ENCODE measurements at regions not wholly inside any gene's neighbourhood (a gene's known extent, or its start where the extent isn't known, plus 50 kb on each side); places are given as distances from the start of the nearest gene placed in this dataset.
"Not testable (repeated sequence)": the region's sequence is repeated elsewhere in the genome, so short reads cannot be mapped to it uniquely, and the experiment has no call there.

DNA sequence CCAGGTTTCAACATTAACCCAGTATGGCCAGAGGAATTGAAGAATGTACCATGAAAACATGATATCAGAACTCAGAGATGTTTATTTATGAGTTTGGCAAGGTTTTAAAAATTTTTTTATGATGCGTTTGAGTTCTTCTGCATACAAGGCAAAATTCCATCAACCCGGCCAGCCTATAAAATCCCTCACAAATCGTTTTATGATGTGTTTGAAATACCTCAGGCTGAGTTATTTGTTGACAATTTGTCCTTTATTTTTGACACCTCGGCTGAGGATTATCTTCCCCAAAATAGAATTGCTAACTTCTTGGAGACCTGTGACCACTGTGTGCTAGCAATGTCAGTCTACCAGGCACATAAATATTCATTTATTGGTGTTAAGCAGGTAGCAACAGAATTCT lies 91.9 kb upstream of the SLC24A3 start:
- Mint-ChIP-seq H3K4me1 (no peaks in the 10 kb centered on the region), H3K36me3 (ENCODE audit: low read depth) (no peaks in the 10 kb centered on the region), H3K27me3 (no peaks in the 10 kb centered on the region), H3K27ac (no peak overlapping the region), H3K4me3 (no peak overlapping the region), H3K9me3 (no peaks in the 10 kb centered on the region)
- DNase-seq: no peak
- ChIA-PET CTCF (no interaction called here), POLR2A (no interaction called here)

DNA sequence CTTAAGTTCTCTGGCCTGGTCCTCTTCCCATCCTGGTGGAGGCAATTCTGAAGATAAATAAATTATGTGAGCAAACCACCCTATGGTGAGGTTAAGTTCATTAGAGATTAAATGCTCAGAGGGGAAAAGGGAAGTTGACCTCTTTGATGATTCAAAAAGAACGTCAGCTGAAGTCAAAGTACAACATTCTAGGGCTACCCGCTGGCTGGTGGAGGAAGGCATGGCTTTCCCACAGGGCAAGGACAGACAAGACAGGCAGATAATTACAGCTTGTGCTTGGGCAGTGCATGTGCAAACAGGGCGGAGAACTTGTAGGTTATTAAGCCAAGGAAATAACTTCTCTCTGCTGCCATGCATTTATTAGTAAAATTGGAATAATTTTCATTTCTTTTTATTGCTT lies 91.0 kb upstream of the SLC24A3 start:
- Mint-ChIP-seq H3K27me3 (no peaks in the 10 kb centered on the region), H3K27ac (no peak overlapping the region), H3K4me3 (no peak overlapping the region), H3K9me3 (no peaks in the 10 kb centered on the region), H3K36me3 (ENCODE audit: low read depth) (no peaks in the 10 kb centered on the region), H3K4me1 (no peaks in the 10 kb centered on the region)
- ChIA-PET CTCF (no interaction called here), POLR2A (no interaction called here)
- DNase-seq: no peak

- POLR2A ChIA-PET: no interaction called here
- Mint-ChIP-seq H3K9me3 (no peaks in the 10 kb centered on the region), H3K27ac (no peak overlapping the region), H3K4me3 (no peak overlapping the region), H3K36me3 (ENCODE audit: low read depth) (no peaks in the 10 kb centered on the region), H3K4me1 (no peaks in the 10 kb centered on the region), H3K27me3 (no peaks in the 10 kb centered on the region)
- CTCF ChIA-PET: no interaction called here
- DNase-seq: no peak
Measured at GRCh38 chr20:19121916-19122315, 90.5 kb upstream of the SLC24A3 start.

- Mint-ChIP-seq H3K4me1 (no peaks in the 10 kb centered on the region), H3K36me3 (ENCODE audit: low read depth) (no peaks in the 10 kb centered on the region), H3K27me3 (no peaks in the 10 kb centered on the region), H3K9me3 (no peaks in the 10 kb centered on the region), H3K27ac (no peak overlapping the region), H3K4me3 (no peak overlapping the region)
- ChIA-PET POLR2A (no interaction called here), CTCF (no interaction called here)
- no peak for DNase-seq
Measured at GRCh38 chr20:19122395-19122794, 90.0 kb upstream of the SLC24A3 start.

GRCh38 chr20:19125508-19125907 lies 86.9 kb upstream of the SLC24A3 start:
- no peak for DNase-seq
- Mint-ChIP-seq H3K4me1 (no peaks in the 10 kb centered on the region), H3K4me3 (no peak overlapping the region), H3K9me3 (no peaks in the 10 kb centered on the region), H3K27ac (no peak overlapping the region), H3K27me3 (no peaks in the 10 kb centered on the region), H3K36me3 (ENCODE audit: low read depth) (no peaks in the 10 kb centered on the region)
- CTCF ChIA-PET: no interaction called here
- POLR2A ChIA-PET: no interaction called here

- CTCF ChIA-PET: no interaction called here
- Mint-ChIP-seq H3K36me3 (ENCODE audit: low read depth) (no peaks in the 10 kb centered on the region), H3K27ac (no peak overlapping the region), H3K27me3 (no peaks in the 10 kb centered on the region), H3K4me1 (no peaks in the 10 kb centered on the region), H3K4me3 (no peak overlapping the region), H3K9me3 (no peaks in the 10 kb centered on the region)
- no peak for DNase-seq
- POLR2A ChIA-PET: no interaction called here
Measured at GRCh38 chr20:19129306-19129705, 83.1 kb upstream of the SLC24A3 start.

DNA sequence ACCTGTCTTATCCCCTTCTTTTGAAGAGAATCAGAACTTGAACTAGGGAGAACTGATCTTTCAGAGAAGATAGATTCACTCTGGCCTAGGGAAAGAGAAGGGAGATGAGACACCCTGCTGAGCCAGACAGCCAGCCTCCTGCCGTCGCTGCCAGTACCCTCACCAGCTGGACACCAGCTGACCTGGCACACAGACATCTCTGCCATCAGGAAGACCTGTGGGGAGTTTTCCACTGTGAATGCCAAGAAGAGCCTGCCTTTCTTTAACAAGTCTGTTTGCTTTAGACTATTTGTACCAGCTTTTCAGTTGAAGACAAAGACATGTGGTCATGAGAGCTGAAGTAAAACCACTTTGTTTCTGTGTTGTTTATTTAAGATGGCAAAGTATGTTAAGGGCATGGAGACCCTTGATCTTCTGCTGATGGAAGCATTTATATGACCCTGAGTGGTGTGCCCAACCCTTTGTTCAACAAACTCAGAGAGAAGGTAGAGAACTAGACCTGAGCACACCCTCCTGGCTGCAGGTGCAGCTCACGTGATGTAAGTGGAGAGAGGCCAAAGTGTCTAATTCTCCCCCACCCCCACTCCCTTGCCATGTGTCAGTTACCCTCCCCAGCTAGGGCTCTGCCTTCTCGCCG lies 82.3 kb upstream of the SLC24A3 start:
- Mint-ChIP-seq H3K4me3 (no peak overlapping the region), H3K27ac (no peak overlapping the region), H3K36me3 (ENCODE audit: low read depth) (no peaks in the 10 kb centered on the region), H3K4me1 (no peaks in the 10 kb centered on the region), H3K9me3 (no peaks in the 10 kb centered on the region), H3K27me3 (no peaks in the 10 kb centered on the region)
- ChIA-PET CTCF (no interaction called here), POLR2A (no interaction called here)
- no peak for DNase-seq

GRCh38 chr20:19130613-19130984 lies 81.8 kb upstream of the SLC24A3 start:
- Mint-ChIP-seq H3K9me3 (no peaks in the 10 kb centered on the region), H3K27ac (no peak overlapping the region), H3K27me3 (no peaks in the 10 kb centered on the region), H3K4me1 (no peaks in the 10 kb centered on the region), H3K4me3 (no peak overlapping the region), H3K36me3 (ENCODE audit: low read depth) (no peaks in the 10 kb centered on the region)
- ChIA-PET CTCF (no interaction called here), POLR2A (no interaction called here)
- no peak for DNase-seq

DNA sequence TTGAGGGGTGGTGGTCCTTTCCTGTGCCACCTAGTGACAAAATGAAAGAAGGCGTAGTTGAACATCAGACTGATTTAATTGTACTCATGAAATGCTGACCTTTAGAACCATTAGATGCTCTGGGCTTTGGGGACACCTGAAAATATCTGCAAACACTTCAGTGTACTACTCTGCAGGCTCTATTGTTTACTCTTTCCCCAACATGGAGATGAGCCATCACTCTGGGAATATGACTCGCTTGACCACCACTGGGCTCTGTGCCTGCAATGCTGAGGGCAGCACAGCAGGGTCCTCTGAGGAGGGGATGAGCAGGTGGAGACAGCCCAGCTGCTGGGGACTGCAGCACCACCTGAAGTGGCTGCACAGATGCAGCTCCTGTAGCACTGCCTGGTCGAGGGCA lies 74.8 kb upstream of the SLC24A3 start:
- CTCF ChIA-PET: no interaction called here

DNA sequence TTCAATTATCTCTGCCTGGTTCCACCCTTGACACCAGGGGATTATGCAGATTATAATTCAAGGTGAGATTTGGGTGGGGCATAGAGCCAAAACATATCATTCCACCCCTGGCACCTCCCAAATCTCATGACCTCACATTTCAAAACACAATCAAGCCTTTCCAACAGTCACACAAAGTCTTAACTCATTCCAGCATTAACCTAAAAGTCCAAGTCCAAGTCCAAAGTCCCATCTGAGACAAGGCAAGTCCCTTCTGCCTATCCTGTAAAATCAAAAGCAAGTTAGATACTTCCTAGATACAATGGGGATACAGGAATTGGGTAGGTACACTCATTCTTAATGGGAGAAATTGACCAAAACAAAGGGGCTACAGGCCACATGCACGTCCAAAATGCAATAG lies 73.7 kb upstream of the SLC24A3 start:
- H3K36me3 Mint-ChIP-seq (ENCODE audit: low read depth): no peaks in the 10 kb centered on the region
- POLR2A ChIA-PET: no interaction called here

More for the DNA sequence above, 74.8 kb upstream of the SLC24A3 start:
- Mint-ChIP-seq H3K27me3 (no peaks in the 10 kb centered on the region), H3K36me3 (ENCODE audit: low read depth) (no peaks in the 10 kb centered on the region), H3K27ac (no peak overlapping the region), H3K9me3 (peaks cover 6% of the 10 kb centered on the region), H3K4me1 (no peaks in the 10 kb centered on the region), H3K4me3 (no peak overlapping the region)
- POLR2A ChIA-PET: no interaction called here
- DNase-seq: no peak

DNA sequence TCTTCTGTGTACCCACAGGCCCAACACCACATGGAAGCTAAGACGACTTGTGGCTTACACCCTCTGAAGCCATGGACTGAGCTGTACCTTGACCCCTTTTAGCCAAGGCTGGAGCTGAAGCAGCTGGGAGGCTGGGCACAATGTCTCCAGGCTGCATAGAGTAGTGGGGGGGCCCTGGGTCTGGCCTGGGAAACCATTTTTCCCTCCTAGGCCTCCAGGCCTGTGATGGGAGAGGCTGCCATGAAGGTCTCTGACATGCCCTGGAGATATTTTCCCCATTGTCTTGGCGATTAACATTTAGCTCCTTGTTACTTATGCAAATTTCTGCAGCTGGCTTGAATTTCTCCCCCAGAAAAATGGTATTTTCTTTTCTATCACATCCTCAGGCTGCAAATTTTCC lies 72.9 kb upstream of the SLC24A3 start:
- H3K9me3 Mint-ChIP-seq; H3K4me3 Mint-ChIP-seq; H3K27me3 Mint-ChIP-seq; H3K4me1 Mint-ChIP-seq; DNase-seq; H3K27ac Mint-ChIP-seq; POLR2A ChIA-PET; H3K36me3 Mint-ChIP-seq (ENCODE audit: low read depth); CTCF ChIA-PET: not testable (repeated sequence)

More for the DNA sequence above, 73.7 kb upstream of the SLC24A3 start:
- CTCF ChIA-PET: no interaction called here
- Mint-ChIP-seq H3K4me1 (no peaks in the 10 kb centered on the region), H3K4me3 (no peak overlapping the region), H3K27ac (no peak overlapping the region), H3K9me3 (peaks cover 6% of the 10 kb centered on the region), H3K27me3 (no peaks in the 10 kb centered on the region)
- DNase-seq: no peak

DNA sequence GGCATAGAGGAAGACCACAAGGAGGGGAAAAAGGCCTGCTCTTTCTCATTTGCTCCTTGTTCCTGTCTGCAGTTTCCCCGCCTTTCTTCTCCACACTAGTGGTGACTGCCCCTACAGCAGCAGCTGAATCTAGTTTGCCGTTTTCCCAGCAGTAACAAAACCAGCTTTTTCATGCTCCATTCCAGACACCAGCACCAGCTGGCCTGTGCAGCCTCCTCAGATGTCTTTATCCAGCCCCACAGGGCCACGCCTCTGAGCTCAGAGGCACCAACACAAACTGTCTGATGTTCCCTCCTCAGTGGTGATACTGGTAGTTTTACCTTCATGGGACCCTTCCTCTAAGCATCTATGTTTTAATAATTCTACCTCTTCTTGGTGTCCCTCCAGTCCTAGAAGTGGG lies 70.4 kb upstream of the SLC24A3 start:
- no peak overlapping the region for H3K4me3 Mint-ChIP-seq

GRCh38 chr20:19143890-19144289 lies 68.6 kb upstream of the SLC24A3 start:
- H3K27ac Mint-ChIP-seq: no peak overlapping the region
- H3K4me3 Mint-ChIP-seq: no peak overlapping the region
- H3K9me3 Mint-ChIP-seq: no peaks in the 10 kb centered on the region
- no peaks in the 10 kb centered on the region for H3K36me3 Mint-ChIP-seq (ENCODE audit: low read depth)
- ChIA-PET CTCF (no interaction called here), POLR2A (no interaction called here)
- H3K27me3 Mint-ChIP-seq: no peaks in the 10 kb centered on the region
- DNase-seq: no peak
- no peaks in the 10 kb centered on the region for H3K4me1 Mint-ChIP-seq

More for the DNA sequence above, 70.4 kb upstream of the SLC24A3 start:
- Mint-ChIP-seq H3K27me3 (no peaks in the 10 kb centered on the region), H3K9me3 (no peaks in the 10 kb centered on the region), H3K27ac (no peak overlapping the region), H3K36me3 (ENCODE audit: low read depth) (no peaks in the 10 kb centered on the region), H3K4me1 (no peaks in the 10 kb centered on the region)
- POLR2A ChIA-PET: no interaction called here
- CTCF ChIA-PET: no interaction called here
- no peak for DNase-seq

- no peaks in the 10 kb centered on the region for H3K36me3 Mint-ChIP-seq (ENCODE audit: low read depth)
- POLR2A ChIA-PET: no interaction called here
- H3K4me1 Mint-ChIP-seq: no peaks in the 10 kb centered on the region
- DNase-seq: no peak
- CTCF ChIA-PET: no interaction called here
- H3K4me3 Mint-ChIP-seq: no peak overlapping the region
- H3K27me3 Mint-ChIP-seq: no peaks in the 10 kb centered on the region
- no peaks in the 10 kb centered on the region for H3K9me3 Mint-ChIP-seq
- H3K27ac Mint-ChIP-seq: no peak overlapping the region
Measured at GRCh38 chr20:19161336-19161735, 51.1 kb upstream of the SLC24A3 start.
